NCI-H2196 treated with DMSO at 0.1 percent for 48 hours (cell line): ENCODE measurements at regions not wholly inside any gene's neighbourhood (a gene's known extent, or its start where the extent isn't known, plus 50 kb on each side); places are given as distances from the start of the nearest gene placed in this dataset.

Source experiments
- DNase-seq: peaks from one replicate; lab custom pipeline; 2025; ENCODE audit not compliant: unreplicated experiment; lab: John Stamatoyannopoulos, UW

- no peak for DNase-seq
Measured at GRCh38 chr5:4215143-4215542, 619.5 kb downstream of the IRX1 start.

GRCh38 chr5:4216142-4216541, 620.5 kb downstream of the IRX1 start:
- DNase-seq, result no peak

GRCh38 chr5:4220016-4220415, 624.4 kb downstream of the IRX1 start:
- no peak for DNase-seq

- DNase-seq, result no peak
Measured at GRCh38 chr5:4221048-4221447, 625.4 kb downstream of the IRX1 start.

- no peak for DNase-seq
Measured at GRCh38 chr5:4222147-4222546, 626.5 kb downstream of the IRX1 start.

GRCh38 chr5:4222821-4223220, 627.2 kb downstream of the IRX1 start:
- no peak for DNase-seq

- no peak for DNase-seq
Measured at GRCh38 chr5:4225741-4226140, 630.1 kb downstream of the IRX1 start.

- no peak for DNase-seq
Measured at GRCh38 chr5:4226565-4226964, 630.9 kb downstream of the IRX1 start.

GRCh38 chr5:4228708-4229107, 633.1 kb downstream of the IRX1 start:
- no peak for DNase-seq

- DNase-seq, result no peak
Measured at GRCh38 chr5:4229414-4230292, 634.0 kb downstream of the IRX1 start.

- no peak for DNase-seq
Measured at GRCh38 chr5:4230471-4230785, 634.8 kb downstream of the IRX1 start.

GRCh38 chr5:4230786-4231641, 635.4 kb downstream of the IRX1 start:
- DNase-seq, result no peak

- DNase-seq, result no peak
Measured at GRCh38 chr5:4232084-4232483, 636.5 kb downstream of the IRX1 start.

GRCh38 chr5:4233671-4234070, 638.0 kb downstream of the IRX1 start:
- DNase-seq, result no peak

- no peak for DNase-seq
Measured at GRCh38 chr5:4243479-4244264, 648.0 kb downstream of the IRX1 start.

- DNase-seq, result no peak
Measured at GRCh38 chr5:4244306-4244705, 648.7 kb downstream of the IRX1 start.

- DNase-seq, result no peak
Measured at GRCh38 chr5:4245076-4245475, 649.4 kb downstream of the IRX1 start.

- no peak for DNase-seq
Measured at GRCh38 chr5:4245511-4245910, 649.9 kb downstream of the IRX1 start.

- no peak for DNase-seq
Measured at GRCh38 chr5:4246447-4246846, 650.8 kb downstream of the IRX1 start.

- no peak for DNase-seq
Measured at GRCh38 chr5:4250254-4250653, 654.6 kb downstream of the IRX1 start.

- no peak for DNase-seq
Measured at GRCh38 chr5:4252385-4252784, 656.8 kb downstream of the IRX1 start.
